Type B pancreatic cell (in vitro differentiated cells): ENCODE measurements at regions not wholly inside any gene's neighbourhood (a gene's known extent, or its start where the extent isn't known, plus 50 kb on each side); places are given as distances from the start of the nearest gene placed in this dataset.

Source experiments
- DNase-seq: peaks from one replicate; pipeline ENCODE4 v3.0.0; 2021; ENCODE audit warnings: mixed read lengths; ENCODE audit not compliant: unreplicated experiment; ENCODE audit errors: extremely low spot score
- H3K27ac Mint-ChIP-seq: 2 replicates; pipeline ENCODE4 v1.8.0; 2021; ENCODE audit warnings: mild to moderate bottlenecking, mixed read lengths
- H3K27me3 Mint-ChIP-seq: 2 replicates; pipeline ENCODE4 v1.8.0; 2021; ENCODE audit warnings: mixed read lengths
- H3K36me3 Mint-ChIP-seq: 2 replicates; pipeline ENCODE4 v1.8.0; 2021; ENCODE audit warnings: mixed read lengths
- H3K4me1 Mint-ChIP-seq: one replicate; pipeline ENCODE4 v1.8.0; 2021; ENCODE audit warnings: mixed read lengths; ENCODE audit not compliant: unreplicated experiment
- H3K4me3 Mint-ChIP-seq: 2 replicates; pipeline ENCODE4 v1.8.0; 2021; ENCODE audit warnings: mild to moderate bottlenecking, mixed read lengths
- H3K9me3 Mint-ChIP-seq: 2 replicates; pipeline ENCODE4 v1.8.0; 2021; ENCODE audit warnings: mixed read lengths
- TF ChIP-seq, protein P1 (sequence below): fragments of 200-600 bp; sonication (generic); conservative IDR thresholded peaks from 2 replicates; pipeline ENCODE4 v1.5.0; 2021; ENCODE audit warnings: antibody characterized with exemption, mild to moderate bottlenecking

DNA sequence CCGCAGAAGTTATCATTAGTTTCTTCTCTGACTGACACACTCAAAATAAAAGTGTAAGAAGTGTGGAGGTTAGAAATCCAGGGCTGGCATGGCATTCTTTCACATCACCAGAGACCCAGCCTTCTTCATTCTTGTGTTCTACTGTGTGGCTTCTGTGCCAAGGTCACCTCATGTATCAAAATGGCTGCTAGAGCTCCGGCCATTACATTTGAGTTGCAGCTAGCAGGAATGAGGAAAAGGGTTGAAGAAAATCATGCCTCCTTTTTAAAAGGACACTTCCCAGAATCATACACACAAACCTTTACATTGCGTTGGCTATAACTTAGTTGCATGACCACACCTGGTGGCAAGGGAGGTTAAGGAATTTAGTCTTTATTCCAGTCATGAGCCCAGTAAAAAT lies 345.6 kb upstream of the PROK2 start:
- DNase-seq = no peak
- TF ChIP-seq, protein P1, sequence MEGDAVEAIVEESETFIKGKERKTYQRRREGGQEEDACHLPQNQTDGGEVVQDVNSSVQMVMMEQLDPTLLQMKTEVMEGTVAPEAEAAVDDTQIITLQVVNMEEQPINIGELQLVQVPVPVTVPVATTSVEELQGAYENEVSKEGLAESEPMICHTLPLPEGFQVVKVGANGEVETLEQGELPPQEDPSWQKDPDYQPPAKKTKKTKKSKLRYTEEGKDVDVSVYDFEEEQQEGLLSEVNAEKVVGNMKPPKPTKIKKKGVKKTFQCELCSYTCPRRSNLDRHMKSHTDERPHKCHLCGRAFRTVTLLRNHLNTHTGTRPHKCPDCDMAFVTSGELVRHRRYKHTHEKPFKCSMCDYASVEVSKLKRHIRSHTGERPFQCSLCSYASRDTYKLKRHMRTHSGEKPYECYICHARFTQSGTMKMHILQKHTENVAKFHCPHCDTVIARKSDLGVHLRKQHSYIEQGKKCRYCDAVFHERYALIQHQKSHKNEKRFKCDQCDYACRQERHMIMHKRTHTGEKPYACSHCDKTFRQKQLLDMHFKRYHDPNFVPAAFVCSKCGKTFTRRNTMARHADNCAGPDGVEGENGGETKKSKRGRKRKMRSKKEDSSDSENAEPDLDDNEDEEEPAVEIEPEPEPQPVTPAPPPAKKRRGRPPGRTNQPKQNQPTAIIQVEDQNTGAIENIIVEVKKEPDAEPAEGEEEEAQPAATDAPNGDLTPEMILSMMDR = no peak
- Mint-ChIP-seq H3K27me3 (peaks cover 4% of the 10 kb centered on the region), H3K4me3 (no peak overlapping the region), H3K36me3 (no peaks in the 10 kb centered on the region), H3K4me1 (peaks cover 7% of the 10 kb centered on the region), H3K9me3 (peaks cover 11% of the 10 kb centered on the region), H3K27ac (no peak overlapping the region)

DNA sequence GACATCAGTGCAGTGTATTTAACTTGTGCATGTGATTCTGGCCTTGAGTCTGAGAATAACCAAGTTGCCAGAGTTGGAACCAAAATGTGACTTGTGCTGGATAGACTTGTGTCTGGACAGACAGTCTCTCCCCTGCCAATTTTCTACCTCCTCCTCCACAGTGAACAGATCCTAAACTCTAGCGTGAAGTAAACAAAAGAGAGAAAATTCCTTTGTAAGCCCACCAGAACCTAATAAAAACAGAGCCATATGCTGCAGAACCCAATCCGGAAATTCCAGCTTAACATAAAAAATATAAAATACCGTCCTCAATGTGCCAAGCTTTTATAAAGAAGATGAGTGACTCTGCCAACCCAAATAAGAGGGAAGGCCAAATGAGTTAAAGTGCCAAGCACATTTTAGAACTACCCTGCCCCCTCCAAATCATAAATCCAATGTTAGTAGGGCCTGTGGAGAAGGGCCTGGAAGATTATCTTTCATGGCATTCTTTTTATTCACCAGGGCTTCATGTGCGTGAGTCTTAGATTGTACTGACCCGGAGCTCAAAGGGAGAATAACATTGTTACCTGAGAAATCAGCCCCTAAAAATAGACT lies 344.6 kb upstream of the PROK2 start:
- Mint-ChIP-seq H3K4me1 (peaks cover 7% of the 10 kb centered on the region), H3K36me3 (no peaks in the 10 kb centered on the region), H3K9me3 (peaks cover 11% of the 10 kb centered on the region), H3K4me3 (no peak overlapping the region), H3K27ac (no peak overlapping the region), H3K27me3 (peaks cover 4% of the 10 kb centered on the region)
- TF ChIP-seq, protein P1 = no peak
- no peak for DNase-seq

DNA sequence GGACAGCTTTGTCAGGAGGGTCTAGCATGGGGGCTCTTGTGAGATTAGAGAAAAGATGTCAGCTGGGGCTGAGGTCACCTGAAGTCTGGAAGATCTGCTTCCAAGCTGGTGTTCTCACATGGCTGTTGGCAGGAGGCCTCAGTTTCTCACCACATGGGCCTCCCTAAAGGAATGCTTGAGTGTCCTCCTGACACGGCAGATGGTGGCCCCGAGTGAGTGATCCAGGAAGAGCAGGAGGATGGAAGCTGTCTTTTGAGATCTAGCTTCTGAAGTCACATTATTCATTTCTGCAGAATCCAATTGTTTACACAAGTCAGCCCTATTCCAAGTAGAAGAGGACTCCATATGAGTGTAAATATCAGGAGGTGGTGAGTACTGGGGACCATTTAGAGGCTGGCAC lies 344.0 kb upstream of the PROK2 start:
- no peak for DNase-seq

DNA sequence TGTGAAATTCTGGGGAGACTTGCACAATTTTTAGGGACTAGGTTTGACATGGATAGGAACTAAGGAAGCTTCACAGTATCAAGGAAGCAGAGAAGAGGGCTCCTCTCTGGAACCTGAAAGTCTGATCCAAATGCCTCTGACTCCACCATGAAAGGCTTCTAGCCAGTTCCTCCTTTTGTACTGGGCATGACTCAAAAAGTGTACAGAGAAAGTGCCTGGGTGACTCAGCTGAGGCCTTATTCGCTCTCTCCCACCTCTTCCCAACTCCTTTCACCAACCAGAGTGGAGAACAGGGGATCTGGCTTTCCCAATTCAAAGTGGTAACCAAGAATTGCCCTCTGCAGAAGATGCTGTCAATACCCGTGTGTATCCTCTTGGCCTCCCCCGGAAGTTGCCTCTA lies 342.9 kb upstream of the PROK2 start:
- Mint-ChIP-seq H3K36me3 (no peaks in the 10 kb centered on the region), H3K27me3 (peaks cover 4% of the 10 kb centered on the region), H3K27ac (no peak overlapping the region), H3K9me3 (peaks cover 11% of the 10 kb centered on the region), H3K4me3 (no peak overlapping the region), H3K4me1 (peaks cover 11% of the 10 kb centered on the region)
- TF ChIP-seq, protein P1 = no peak
- no peak for DNase-seq

More for the DNA sequence above, 344.0 kb upstream of the PROK2 start:
- Mint-ChIP-seq H3K36me3 (no peaks in the 10 kb centered on the region), H3K27me3 (peaks cover 4% of the 10 kb centered on the region), H3K9me3 (peaks cover 11% of the 10 kb centered on the region), H3K4me1 (peaks cover 8% of the 10 kb centered on the region), H3K4me3 (no peak overlapping the region), H3K27ac (no peak overlapping the region)
- TF ChIP-seq, protein P1 = no peak

DNA sequence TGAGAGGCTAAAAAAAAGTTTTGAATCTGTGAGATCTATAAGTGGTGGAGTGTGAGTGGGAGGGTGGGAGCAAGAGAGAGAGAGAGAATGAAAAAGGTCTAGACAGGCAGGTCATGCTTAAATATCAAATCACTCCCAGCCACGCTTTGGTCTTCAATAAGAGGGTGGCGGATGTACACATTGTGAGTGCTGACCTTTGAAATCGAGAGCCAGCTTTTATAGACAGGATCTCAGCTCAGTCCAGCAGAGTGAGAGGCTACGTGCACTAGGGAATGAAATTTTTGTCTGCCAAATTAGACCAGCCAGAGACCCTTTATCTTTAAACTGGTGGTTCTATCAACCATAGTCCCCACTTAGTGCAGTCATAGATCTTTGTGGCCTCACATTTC lies 342.3 kb upstream of the PROK2 start:
- Mint-ChIP-seq H3K27me3 (peaks cover 4% of the 10 kb centered on the region), H3K27ac (no peak overlapping the region), H3K4me1 (peaks cover 11% of the 10 kb centered on the region), H3K9me3 (peaks cover 11% of the 10 kb centered on the region), H3K4me3 (no peak overlapping the region), H3K36me3 (no peaks in the 10 kb centered on the region)
- DNase-seq = no peak
- TF ChIP-seq, protein P1 = no peak
